ENCODE measurements at regions not wholly inside any gene's neighbourhood (a gene's known extent, or its start where the extent isn't known, plus 50 kb on each side); places are given as distances from the start of the nearest gene placed in this dataset.
A peak's percentile ranks its signal among the peaks of the same experiment; 100 is the strongest.

DNA sequence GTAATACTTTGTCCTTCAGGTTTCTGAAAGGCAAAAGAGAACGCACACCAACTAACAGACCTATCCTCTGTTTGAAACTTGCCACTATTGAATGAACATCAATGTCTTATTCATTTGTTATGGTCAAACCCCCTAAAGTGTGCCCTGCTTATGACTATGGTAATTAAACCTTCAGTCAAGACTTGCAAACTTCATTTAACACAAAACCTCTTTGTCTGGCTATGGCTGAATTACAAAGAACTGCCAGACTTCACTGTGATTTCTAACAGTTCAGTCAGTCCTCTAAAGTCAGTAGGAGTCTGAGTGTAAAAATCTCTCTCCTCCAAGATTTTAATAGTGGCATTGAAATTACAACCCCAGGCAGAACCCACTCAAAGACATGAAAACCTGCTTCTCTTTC is 702.5 kb upstream of the LRRN3 start:
- TF ChIP-seq, protein P1, sequence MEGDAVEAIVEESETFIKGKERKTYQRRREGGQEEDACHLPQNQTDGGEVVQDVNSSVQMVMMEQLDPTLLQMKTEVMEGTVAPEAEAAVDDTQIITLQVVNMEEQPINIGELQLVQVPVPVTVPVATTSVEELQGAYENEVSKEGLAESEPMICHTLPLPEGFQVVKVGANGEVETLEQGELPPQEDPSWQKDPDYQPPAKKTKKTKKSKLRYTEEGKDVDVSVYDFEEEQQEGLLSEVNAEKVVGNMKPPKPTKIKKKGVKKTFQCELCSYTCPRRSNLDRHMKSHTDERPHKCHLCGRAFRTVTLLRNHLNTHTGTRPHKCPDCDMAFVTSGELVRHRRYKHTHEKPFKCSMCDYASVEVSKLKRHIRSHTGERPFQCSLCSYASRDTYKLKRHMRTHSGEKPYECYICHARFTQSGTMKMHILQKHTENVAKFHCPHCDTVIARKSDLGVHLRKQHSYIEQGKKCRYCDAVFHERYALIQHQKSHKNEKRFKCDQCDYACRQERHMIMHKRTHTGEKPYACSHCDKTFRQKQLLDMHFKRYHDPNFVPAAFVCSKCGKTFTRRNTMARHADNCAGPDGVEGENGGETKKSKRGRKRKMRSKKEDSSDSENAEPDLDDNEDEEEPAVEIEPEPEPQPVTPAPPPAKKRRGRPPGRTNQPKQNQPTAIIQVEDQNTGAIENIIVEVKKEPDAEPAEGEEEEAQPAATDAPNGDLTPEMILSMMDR (conservative IDR thresholded peaks at IDR 0.05; ENCODE audit: low read depth, low read length) = no peak
- no peak for DNase-seq (ENCODE audit: low read depth)
- H3K4me3 ChIP-seq (ENCODE audit: low read depth, low read length) = no peak overlapping the region

DNA sequence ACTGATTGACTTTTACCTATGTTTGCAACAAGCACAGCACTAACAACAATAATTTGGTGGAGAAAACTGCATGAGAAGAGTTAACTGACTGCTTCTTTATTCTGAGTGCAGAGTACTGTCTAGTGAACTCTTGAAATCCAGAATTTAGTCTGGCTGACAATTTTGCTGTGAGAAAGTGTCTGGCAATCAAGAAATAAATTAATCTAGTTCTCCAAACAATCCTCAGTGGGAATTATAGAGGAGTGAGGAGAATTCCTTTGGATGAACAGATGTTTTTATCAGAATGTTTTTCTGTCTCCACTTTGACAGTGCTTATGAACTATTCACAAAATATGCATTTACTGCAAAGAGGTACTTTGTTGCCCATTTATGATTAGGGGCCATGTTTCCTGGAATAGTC is 694.9 kb upstream of the LRRN3 start:
- H3K4me3 ChIP-seq (ENCODE audit: low read depth, low read length) = no peak overlapping the region
- TF ChIP-seq, protein P1 (conservative IDR thresholded peaks at IDR 0.05; ENCODE audit: low read depth, low read length) = no peak
- no peak for DNase-seq (ENCODE audit: low read depth)

DNA sequence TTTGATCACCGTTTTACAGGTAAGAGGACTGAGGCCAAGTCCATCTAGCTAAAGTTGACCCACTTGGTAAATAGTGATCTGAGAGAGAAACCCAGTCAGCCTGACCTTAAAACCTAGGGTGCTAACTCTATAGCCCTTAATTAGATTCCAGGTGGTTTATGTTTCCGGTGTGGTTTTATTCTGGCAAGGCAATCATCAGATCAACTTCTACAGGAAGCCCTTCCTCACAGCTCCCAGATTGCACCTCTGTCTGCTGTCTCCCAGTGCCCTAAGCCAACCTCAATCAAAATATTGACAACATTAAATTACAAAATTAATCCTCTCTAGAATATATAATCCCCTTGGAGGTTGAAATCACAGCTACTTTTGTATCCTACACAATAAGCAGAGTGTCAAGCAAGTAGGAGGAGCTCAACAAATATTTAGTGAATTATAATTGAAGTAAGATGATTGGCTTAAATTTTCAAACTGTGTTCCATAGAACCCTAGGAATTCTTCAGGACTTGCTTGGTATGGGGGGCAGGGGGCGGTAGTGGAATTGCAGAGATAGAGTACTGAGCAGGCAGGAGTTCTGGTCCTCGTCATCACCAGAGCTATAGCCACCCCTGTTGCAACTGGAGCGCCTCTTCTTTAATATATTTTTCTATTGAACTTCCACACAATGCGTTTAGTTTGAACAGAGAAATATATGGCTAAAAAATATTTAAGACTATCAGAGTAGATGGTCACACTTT is 692.8 kb upstream of the LRRN3 start:
- no peak for DNase-seq (ENCODE audit: low read depth)
- H3K4me3 ChIP-seq (ENCODE audit: low read depth, low read length) = no peak overlapping the region
- TF ChIP-seq, protein P1 (conservative IDR thresholded peaks at IDR 0.05; ENCODE audit: low read depth, low read length) = no peak

DNA sequence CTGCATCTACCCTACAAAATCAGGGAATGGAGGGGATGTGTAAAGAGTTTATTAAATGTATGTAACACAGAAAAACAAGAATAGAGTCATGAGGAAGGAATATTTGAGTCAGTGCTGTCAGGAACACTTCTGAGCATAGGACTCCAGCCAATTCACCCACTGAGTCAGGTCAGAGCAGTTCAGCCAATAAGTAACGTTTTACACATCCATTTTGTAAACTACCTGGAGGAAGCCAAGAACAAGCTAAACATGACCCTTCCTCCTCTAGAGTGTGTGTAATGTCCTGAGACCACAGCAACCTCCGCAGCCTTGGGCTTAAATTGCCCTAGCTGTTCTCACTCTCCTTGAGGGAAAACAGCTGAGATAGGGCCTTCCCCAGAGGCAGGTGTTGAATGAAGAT is 691.5 kb upstream of the LRRN3 start:
- DNase-seq (ENCODE audit: low read depth) = peak; percentile 77
- no peak overlapping the region for H3K4me3 ChIP-seq (ENCODE audit: low read depth, low read length)
- TF ChIP-seq, protein P1 (conservative IDR thresholded peaks at IDR 0.05; ENCODE audit: low read depth, low read length) = no peak

DNA sequence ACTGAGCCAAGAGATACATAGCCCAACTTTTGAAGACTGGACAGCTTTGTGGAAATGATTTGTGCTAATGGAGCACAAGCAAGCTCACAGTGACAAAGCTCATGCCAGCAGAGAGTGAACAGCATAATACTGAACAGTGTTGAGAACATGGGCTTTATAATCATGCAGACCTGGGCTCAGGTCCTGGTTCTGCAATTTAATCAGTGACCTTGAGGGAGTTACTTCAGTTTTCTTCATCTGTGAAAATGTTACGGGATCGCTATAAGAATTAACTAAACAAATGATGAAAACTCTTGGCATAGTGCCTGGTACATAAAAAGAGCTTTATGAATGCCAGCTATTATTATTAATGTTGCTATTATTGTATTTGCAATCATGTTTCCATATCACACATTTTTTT is 690.5 kb upstream of the LRRN3 start:
- peak; percentile 48 for DNase-seq (ENCODE audit: low read depth)
- TF ChIP-seq, protein P1 (conservative IDR thresholded peaks at IDR 0.05; ENCODE audit: low read depth, low read length) = no peak
- H3K4me3 ChIP-seq (ENCODE audit: low read depth, low read length) = no peak overlapping the region

DNA sequence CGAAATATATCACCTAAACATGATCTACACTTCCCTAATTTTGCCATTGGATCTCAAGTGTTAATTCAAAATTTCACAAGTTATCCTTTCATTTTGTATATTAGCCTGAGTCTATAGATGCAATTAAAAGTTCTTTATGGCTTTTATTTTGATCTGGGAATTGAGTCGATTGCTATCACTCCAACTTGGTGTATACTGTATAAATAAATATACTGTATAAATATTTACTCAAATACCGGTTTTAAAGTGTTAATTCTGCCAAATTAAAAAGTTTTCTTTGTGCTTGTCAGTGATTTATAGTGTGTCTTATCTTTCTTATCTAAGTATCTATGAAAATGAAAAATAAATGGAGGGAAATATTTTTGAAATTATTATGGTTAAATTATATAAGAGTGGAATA is 683.7 kb upstream of the LRRN3 start:
- TF ChIP-seq, protein P1 (conservative IDR thresholded peaks at IDR 0.05; ENCODE audit: low read depth, low read length) = no peak
- no peak for DNase-seq (ENCODE audit: low read depth)
- no peak overlapping the region for H3K4me3 ChIP-seq (ENCODE audit: low read depth, low read length)

DNA sequence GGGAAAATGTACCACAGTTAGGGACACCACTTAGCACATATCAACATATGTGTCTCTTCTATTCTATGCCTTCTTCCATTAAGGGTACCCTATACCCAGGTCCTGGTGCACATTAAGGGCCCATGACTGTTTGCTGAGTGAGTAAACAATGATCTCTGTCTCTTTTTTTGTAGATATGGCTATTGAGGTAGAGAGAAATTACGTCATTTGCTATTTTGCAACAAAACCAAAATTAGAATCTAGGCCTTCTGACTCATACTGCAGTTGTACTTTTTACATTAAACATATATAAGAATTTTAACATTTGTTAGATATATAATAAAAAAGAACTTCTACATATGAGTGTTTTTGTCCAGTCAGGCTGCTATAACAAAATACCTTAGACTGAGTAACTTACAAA is 683.2 kb upstream of the LRRN3 start:
- no peak overlapping the region for H3K4me3 ChIP-seq (ENCODE audit: low read depth, low read length)
- TF ChIP-seq, protein P1 (conservative IDR thresholded peaks at IDR 0.05; ENCODE audit: low read depth, low read length) = no peak
- DNase-seq (ENCODE audit: low read depth) = peak; percentile 27
